ENCODE measurements at regions not wholly inside any gene's neighbourhood (a gene's known extent, or its start where the extent isn't known, plus 50 kb on each side); places are given as distances from the start of the nearest gene placed in this dataset.

DNA sequence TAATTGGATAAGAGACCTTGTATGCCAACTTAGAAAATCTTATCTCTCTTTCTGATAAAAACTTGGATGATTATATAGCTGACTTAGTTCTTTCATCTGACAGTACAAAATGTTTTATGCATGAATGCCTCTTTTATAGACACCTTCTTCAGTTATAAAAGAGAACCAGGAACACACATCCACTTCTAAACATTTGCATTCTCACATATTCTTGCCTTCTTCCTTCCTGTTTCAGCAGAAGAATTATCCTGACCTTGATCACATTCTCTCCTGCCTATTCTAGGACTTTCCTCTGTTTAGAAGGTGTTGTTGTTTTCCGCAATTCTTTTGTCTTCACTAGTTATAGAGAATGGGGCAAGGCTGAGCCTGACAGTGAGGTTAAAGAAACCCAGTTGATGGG is 80.9 kb downstream of the LARP7 start:
- Mint-ChIP-seq H3K27me3 (ENCODE audit: low read depth in 3 of 3) (peaks cover 4 to 15% (median 14%) of the 10 kb centered on the region in 3 donors), H3K4me1 (no peaks in the 10 kb centered on the region), H3K36me3 (no peaks in the 10 kb centered on the region), H3K9me3 (peaks cover 0 to 2% (median 0%) of the 10 kb centered on the region in 7 donors), H3K27ac (no peak overlapping the region), H3K4me3 (no peak overlapping the region)
- no peak for DNase-seq
- Histone ChIP-seq H3K27me3 (ENCODE audit: control insufficient read depth in 2 of 2, insufficient read depth in 2 of 2, low read length in 2 of 2) (peaks cover 0 to 2% of the 10 kb centered on the region in 2 donors), H3K4me3 (replicated peaks in 1 of 3; ENCODE audit: low read depth in 2 of 3, low read length in 3 of 3) (no peak overlapping the region), H3K36me3 (replicated peaks in 1 of 2; ENCODE audit: control insufficient read depth in 1 of 2, insufficient read depth in 2 of 2, low read length in 2 of 2) (no peaks in the 10 kb centered on the region), H3K9me3 (replicated peaks in 1 of 2; ENCODE audit: control insufficient read depth in 1 of 2, insufficient read depth in 1 of 2, low read length in 2 of 2) (no peaks in the 10 kb centered on the region), H3K9ac (ENCODE audit: insufficient read depth, low read length, poor library complexity, severe bottlenecking) (no peak overlapping the region), H3K4me2 (replicated peaks; ENCODE audit: extremely low read depth, low read length, poor library complexity, severe bottlenecking) (no peak overlapping the region), H3K27ac (ENCODE audit: low read depth in 1 of 2, low read length in 2 of 2) (no peak overlapping the region), H4K20me1 (ENCODE audit: insufficient read depth, low read length) (no peaks in the 10 kb centered on the region), H3K79me2 (ENCODE audit: insufficient read depth, low read length) (no peaks in the 10 kb centered on the region), H2AFZ (ENCODE audit: insufficient read depth, low read depth, low read length, poor library complexity, severe bottlenecking) (no peak overlapping the region), H3K4me1 (ENCODE audit: control insufficient read depth in 1 of 2, insufficient read depth in 2 of 2, low read length in 2 of 2) (no peaks in the 10 kb centered on the region)
- TF ChIP-seq, protein P1, sequence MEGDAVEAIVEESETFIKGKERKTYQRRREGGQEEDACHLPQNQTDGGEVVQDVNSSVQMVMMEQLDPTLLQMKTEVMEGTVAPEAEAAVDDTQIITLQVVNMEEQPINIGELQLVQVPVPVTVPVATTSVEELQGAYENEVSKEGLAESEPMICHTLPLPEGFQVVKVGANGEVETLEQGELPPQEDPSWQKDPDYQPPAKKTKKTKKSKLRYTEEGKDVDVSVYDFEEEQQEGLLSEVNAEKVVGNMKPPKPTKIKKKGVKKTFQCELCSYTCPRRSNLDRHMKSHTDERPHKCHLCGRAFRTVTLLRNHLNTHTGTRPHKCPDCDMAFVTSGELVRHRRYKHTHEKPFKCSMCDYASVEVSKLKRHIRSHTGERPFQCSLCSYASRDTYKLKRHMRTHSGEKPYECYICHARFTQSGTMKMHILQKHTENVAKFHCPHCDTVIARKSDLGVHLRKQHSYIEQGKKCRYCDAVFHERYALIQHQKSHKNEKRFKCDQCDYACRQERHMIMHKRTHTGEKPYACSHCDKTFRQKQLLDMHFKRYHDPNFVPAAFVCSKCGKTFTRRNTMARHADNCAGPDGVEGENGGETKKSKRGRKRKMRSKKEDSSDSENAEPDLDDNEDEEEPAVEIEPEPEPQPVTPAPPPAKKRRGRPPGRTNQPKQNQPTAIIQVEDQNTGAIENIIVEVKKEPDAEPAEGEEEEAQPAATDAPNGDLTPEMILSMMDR (IDR thresholded peaks at IDR 0.05), result no peak
- intact Hi-C loops (cut with micrococcal nuclease), result no loop called here
- WGBS (ENCODE audit: insufficient coverage), result 80% methylated on average over 1 of the region's 1 CpG

DNA sequence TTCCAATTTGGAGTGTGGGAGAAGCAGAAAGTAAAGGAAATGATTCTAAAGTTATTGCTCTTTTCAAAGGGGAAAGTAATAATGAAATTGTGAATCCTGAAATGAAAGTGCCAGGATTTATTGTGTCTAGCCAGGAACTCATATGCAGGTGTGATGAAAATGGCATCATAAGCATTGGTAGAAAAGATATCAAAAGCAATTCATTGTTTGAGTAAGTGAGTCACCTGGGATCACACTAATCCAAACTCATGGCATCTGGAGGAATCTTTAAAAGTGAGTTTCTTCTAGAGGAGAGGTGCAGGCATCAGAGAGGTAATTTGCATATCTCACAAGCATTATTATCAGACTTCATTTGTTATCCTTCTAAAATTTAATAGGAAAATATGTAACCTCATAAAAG is 84.7 kb downstream of the LARP7 start:
- peaks cover 0 to 2% (median 0%) of the 10 kb centered on the region in 7 donors for H3K9me3 Mint-ChIP-seq
- Histone ChIP-seq H3K27ac (ENCODE audit: low read depth in 1 of 2, low read length in 2 of 2) (no peak overlapping the region), H3K4me2 (replicated peaks; ENCODE audit: extremely low read depth, low read length, poor library complexity, severe bottlenecking) (no peak overlapping the region), H3K27me3 (ENCODE audit: control insufficient read depth in 2 of 2, insufficient read depth in 2 of 2, low read length in 2 of 2) (no peaks in the 10 kb centered on the region), H3K36me3 (replicated peaks in 1 of 2; ENCODE audit: control insufficient read depth in 1 of 2, insufficient read depth in 2 of 2, low read length in 2 of 2) (no peaks in the 10 kb centered on the region), H3K9ac (ENCODE audit: insufficient read depth, low read length, poor library complexity, severe bottlenecking) (no peak overlapping the region), H3K9me3 (replicated peaks in 1 of 2; ENCODE audit: control insufficient read depth in 1 of 2, insufficient read depth in 1 of 2, low read length in 2 of 2) (no peaks in the 10 kb centered on the region), H3K4me1 (ENCODE audit: control insufficient read depth in 1 of 2, insufficient read depth in 2 of 2, low read length in 2 of 2) (no peaks in the 10 kb centered on the region), H3K4me3 (replicated peaks in 1 of 3; ENCODE audit: low read depth in 2 of 3, low read length in 3 of 3) (no peak overlapping the region), H4K20me1 (ENCODE audit: insufficient read depth, low read length) (no peaks in the 10 kb centered on the region), H2AFZ (ENCODE audit: insufficient read depth, low read depth, low read length, poor library complexity, severe bottlenecking) (no peak overlapping the region), H3K79me2 (ENCODE audit: insufficient read depth, low read length) (no peaks in the 10 kb centered on the region)
- no peaks in the 10 kb centered on the region for H3K4me1 Mint-ChIP-seq
- no peak overlapping the region for H3K4me3 Mint-ChIP-seq
- H3K36me3 Mint-ChIP-seq, result no peaks in the 10 kb centered on the region
- TF ChIP-seq, protein P1 (IDR thresholded peaks at IDR 0.05), result no peak
- H3K27ac Mint-ChIP-seq, result no peak overlapping the region
- intact Hi-C loops (cut with micrococcal nuclease), result no loop called here
- peaks cover 0 to 13% (median 7%) of the 10 kb centered on the region in 3 donors for H3K27me3 Mint-ChIP-seq (ENCODE audit: low read depth in 3 of 3)
- DNase-seq, result no peak

Data from CD14-positive monocyte (primary cell).